Esophagus muscularis mucosa (tissue), 4 donors: ENCODE measurements at regions not wholly inside any gene's neighbourhood (a gene's known extent, or its start where the extent isn't known, plus 50 kb on each side); places are given as distances from the start of the nearest gene placed in this dataset.
"Not testable (repeated sequence)": the region's sequence is repeated elsewhere in the genome, so short reads cannot be mapped to it uniquely, and the experiment has no call there.

Experiments
- CTCF ChIP-seq, 3 experiments: fragments of 200-600 bp in 2 of 3; fragments of 450-650 bp in 1 of 3; sonication (generic) in 2 of 3; IDR thresholded peaks; one replicate each; pipeline ENCODE4 v1.5.1; 2017 to 2019; ENCODE audit warnings: antibody characterized with exemption in 3 of 3, mild to moderate bottlenecking in 2 of 3, moderate library complexity in 1 of 3
- EP300 ChIP-seq: sonication (generic); formaldehyde crosslinking; IDR thresholded peaks from one replicate; pipeline ENCODE4 v1.6.1; 2017; ENCODE audit warnings: antibody characterized with exemption
- POLR2A ChIP-seq: fragments of 450-650 bp; IDR thresholded peaks from one replicate; pipeline ENCODE4 v1.6.1; 2017; ENCODE audit warnings: antibody characterized with exemption, moderate library complexity, mild to moderate bottlenecking, low read depth
- POLR2AphosphoS5 ChIP-seq, 2 donors: sonication (generic); formaldehyde crosslinking; IDR thresholded peaks; one replicate each; pipeline ENCODE4 v1.6.1; 2017; ENCODE audit warnings: antibody characterized with exemption in 2 of 2

DNA sequence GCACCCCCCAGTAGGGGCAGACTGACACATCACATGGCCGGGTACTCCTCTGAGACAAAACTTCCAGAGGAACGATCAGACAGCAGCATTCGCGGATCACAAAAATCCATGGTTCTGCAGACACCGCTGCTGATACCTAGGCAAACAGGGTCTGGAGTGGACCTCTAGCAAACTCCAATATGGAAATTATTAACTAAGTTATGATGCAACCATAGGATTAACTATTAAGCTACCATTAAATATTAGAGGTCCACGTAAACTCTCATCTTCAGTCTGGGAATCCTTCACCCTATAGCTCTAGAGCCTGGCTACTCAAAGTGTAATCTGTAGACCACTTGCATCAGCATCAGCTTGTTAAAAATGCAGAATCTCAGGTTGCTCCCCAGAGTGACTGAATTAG lies 191.1 kb upstream of the ANO5 start:
- not testable (repeated sequence) for TF ChIP-seq POLR2AphosphoS5 (IDR thresholded peaks at IDR 0.05); CTCF (IDR thresholded peaks at IDR 0.05); POLR2A; EP300
